ENCODE measurements at regions not wholly inside any gene's neighbourhood (a gene's known extent, or its start where the extent isn't known, plus 50 kb on each side); places are given as distances from the start of the nearest gene placed in this dataset.

DNA sequence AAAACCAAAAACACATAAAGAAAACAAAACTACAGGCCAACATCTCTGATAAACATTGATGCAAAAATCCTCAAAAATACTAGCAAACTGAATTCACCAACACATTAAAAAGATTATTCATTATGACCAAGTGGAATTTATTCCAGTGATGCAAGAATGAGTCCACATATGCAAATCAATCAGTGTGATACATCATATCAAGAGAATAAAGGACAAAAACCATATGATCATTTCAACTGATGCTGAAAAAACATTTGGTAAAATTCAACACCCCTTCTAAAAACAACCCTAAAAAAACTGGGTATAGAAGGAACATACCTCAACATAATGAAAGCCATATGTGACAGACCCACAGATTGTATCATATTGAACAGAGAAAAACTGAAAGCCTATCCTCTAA is 265.6 kb upstream of the DCBLD2 start:
- no peaks in the 10 kb centered on the region for H3K27me3 ChIP-seq (ENCODE audit: insufficient read depth, low read length)
- H2AFZ ChIP-seq (ENCODE audit: low read length) = no peak overlapping the region
- no peak overlapping the region for H2BK5ac ChIP-seq (ENCODE audit: insufficient read length, low read length)
- H2BK15ac ChIP-seq (ENCODE audit: low read depth, low read length) = no peak overlapping the region
- no peak overlapping the region for H4K91ac ChIP-seq (ENCODE audit: insufficient read length, low read depth, low read length)
- no peak overlapping the region for H3K9ac ChIP-seq (ENCODE audit: extremely low read depth, insufficient read length, low read length)
- Mint-ChIP-seq H3K4me3 (no peak overlapping the region), H3K4me1 (no peaks in the 10 kb centered on the region), H3K36me3 (ENCODE audit: insufficient read depth in 1 of 3, low read depth in 3 of 3) (no peaks in the 10 kb centered on the region; a peak in 1 of 7 replicates), H3K27ac (no peak overlapping the region), H3K27me3 (ENCODE audit: low read depth) (no peaks in the 10 kb centered on the region), H3K9me3 (peaks cover 0 to 2% of the 10 kb centered on the region in 2 experiments; a peak in 2 of 5 replicates)
- no peaks in the 10 kb centered on the region for H3K9me3 ChIP-seq (ENCODE audit: control insufficient read depth, low read depth, low read length)
- no peak overlapping the region for H3K4me2 ChIP-seq (ENCODE audit: insufficient read depth, insufficient read length, low read length)
- no peak overlapping the region for H3T11ph ChIP-seq (ENCODE audit: low read length)
- H2BK12ac ChIP-seq (ENCODE audit: insufficient read length, low read depth, low read length) = no peak overlapping the region
- H3K23ac ChIP-seq (ENCODE audit: insufficient read length, low read depth, low read length) = no peak overlapping the region
- H2BK120ac ChIP-seq (ENCODE audit: low read depth, low read length, poor library complexity, severe bottlenecking) = no peak overlapping the region
- H2AK5ac ChIP-seq (ENCODE audit: insufficient read length, low read length) = no peak overlapping the region
- H3K27ac ChIP-seq (ENCODE audit: insufficient read length, low read depth, low read length) = no peak overlapping the region
- no peak overlapping the region for H3K56ac ChIP-seq (ENCODE audit: insufficient read length, low read depth, low read length)
- H4K8ac ChIP-seq (replicated peaks; ENCODE audit: insufficient read length, low read depth, low read length) = no peak overlapping the region
- no peaks in the 10 kb centered on the region for H3K79me2 ChIP-seq (ENCODE audit: insufficient read depth, low read length)
- H3K4me1 ChIP-seq (ENCODE audit: insufficient read depth, low read length) = no peaks in the 10 kb centered on the region
- no peaks in the 10 kb centered on the region for H4K20me1 ChIP-seq (ENCODE audit: control insufficient read depth, insufficient read depth, insufficient read length)
- no peak overlapping the region for H3K18ac ChIP-seq (ENCODE audit: insufficient read length, low read depth, low read length)
- H3K23me2 ChIP-seq (ENCODE audit: insufficient read length, low read depth, low read length, poor library complexity, severe bottlenecking) = no peaks in the 10 kb centered on the region
- H4K5ac ChIP-seq (ENCODE audit: insufficient read length, low read depth, low read length) = no peak overlapping the region
- H3K4ac ChIP-seq (ENCODE audit: low read depth, low read length) = no peak overlapping the region
- H3K79me1 ChIP-seq (ENCODE audit: insufficient read depth, low read depth, low read length, poor library complexity, severe bottlenecking) = no peaks in the 10 kb centered on the region
- TF ChIP-seq, protein P1, sequence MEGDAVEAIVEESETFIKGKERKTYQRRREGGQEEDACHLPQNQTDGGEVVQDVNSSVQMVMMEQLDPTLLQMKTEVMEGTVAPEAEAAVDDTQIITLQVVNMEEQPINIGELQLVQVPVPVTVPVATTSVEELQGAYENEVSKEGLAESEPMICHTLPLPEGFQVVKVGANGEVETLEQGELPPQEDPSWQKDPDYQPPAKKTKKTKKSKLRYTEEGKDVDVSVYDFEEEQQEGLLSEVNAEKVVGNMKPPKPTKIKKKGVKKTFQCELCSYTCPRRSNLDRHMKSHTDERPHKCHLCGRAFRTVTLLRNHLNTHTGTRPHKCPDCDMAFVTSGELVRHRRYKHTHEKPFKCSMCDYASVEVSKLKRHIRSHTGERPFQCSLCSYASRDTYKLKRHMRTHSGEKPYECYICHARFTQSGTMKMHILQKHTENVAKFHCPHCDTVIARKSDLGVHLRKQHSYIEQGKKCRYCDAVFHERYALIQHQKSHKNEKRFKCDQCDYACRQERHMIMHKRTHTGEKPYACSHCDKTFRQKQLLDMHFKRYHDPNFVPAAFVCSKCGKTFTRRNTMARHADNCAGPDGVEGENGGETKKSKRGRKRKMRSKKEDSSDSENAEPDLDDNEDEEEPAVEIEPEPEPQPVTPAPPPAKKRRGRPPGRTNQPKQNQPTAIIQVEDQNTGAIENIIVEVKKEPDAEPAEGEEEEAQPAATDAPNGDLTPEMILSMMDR (conservative IDR thresholded peaks at IDR 0.05) = no peak
- no peak overlapping the region for H2BK20ac ChIP-seq (ENCODE audit: low read depth, low read length, poor library complexity, severe bottlenecking)
- H3K14ac ChIP-seq (ENCODE audit: insufficient read depth, low read length) = no peak overlapping the region
- no peak for DNase-seq
